Activated naive CD8-positive, alpha-beta T cell treated with anti-CD3 and anti-CD28 coated beads for 36 hours (primary cell): ENCODE measurements at regions not wholly inside any gene's neighbourhood (a gene's known extent, or its start where the extent isn't known, plus 50 kb on each side); places are given as distances from the start of the nearest gene placed in this dataset.

Source experiments
- DNase-seq: peaks from one replicate; pipeline ENCODE4 v3.0.0; 2021
- H3K27ac Mint-ChIP-seq: one replicate; pipeline ENCODE4 v1.8.0; 2022; ENCODE audit warnings: mild to moderate bottlenecking, moderate library complexity, mixed read lengths
- H3K27me3 Mint-ChIP-seq: one replicate; pipeline ENCODE4 v1.8.0; 2022; ENCODE audit warnings: mild to moderate bottlenecking, mixed read lengths
- H3K36me3 Mint-ChIP-seq: one replicate; pipeline ENCODE4 v1.8.0; 2021; ENCODE audit warnings: mild to moderate bottlenecking, mixed read lengths
- H3K4me1 Mint-ChIP-seq: one replicate; pipeline ENCODE4 v1.8.0; 2021; ENCODE audit warnings: mixed read lengths
- H3K4me3 Mint-ChIP-seq: one replicate; pipeline ENCODE4 v1.8.0; 2022; ENCODE audit warnings: mild to moderate bottlenecking, moderate library complexity, mixed read lengths
- H3K9me3 Mint-ChIP-seq: one replicate; pipeline ENCODE4 v1.8.0; 2022; ENCODE audit warnings: mixed read lengths

GRCh38 chr6:120211955-120212792 is 862.6 kb upstream of the MAN1A1 start:
- no peaks in the 10 kb centered on the region for H3K9me3 Mint-ChIP-seq
- no peak overlapping the region for H3K27ac Mint-ChIP-seq
- no peak for DNase-seq
- no peaks in the 10 kb centered on the region for H3K27me3 Mint-ChIP-seq
- H3K36me3 Mint-ChIP-seq: no peaks in the 10 kb centered on the region
- H3K4me3 Mint-ChIP-seq: no peak overlapping the region
- H3K4me1 Mint-ChIP-seq: no peaks in the 10 kb centered on the region

GRCh38 chr6:120202878-120203277 is 853.3 kb upstream of the MAN1A1 start:
- Mint-ChIP-seq H3K27ac (no peak overlapping the region), H3K36me3 (no peaks in the 10 kb centered on the region), H3K4me3 (no peak overlapping the region), H3K9me3 (no peaks in the 10 kb centered on the region), H3K4me1 (peaks cover under 1% of the 10 kb centered on the region), H3K27me3 (no peaks in the 10 kb centered on the region)
- no peak for DNase-seq

GRCh38 chr6:120200853-120201252 is 851.3 kb upstream of the MAN1A1 start:
- no peaks in the 10 kb centered on the region for H3K36me3 Mint-ChIP-seq
- no peak overlapping the region for H3K27ac Mint-ChIP-seq
- no peaks in the 10 kb centered on the region for H3K9me3 Mint-ChIP-seq
- no peaks in the 10 kb centered on the region for H3K27me3 Mint-ChIP-seq
- no peak overlapping the region for H3K4me3 Mint-ChIP-seq
- no peak for DNase-seq
- peaks cover 3% of the 10 kb centered on the region for H3K4me1 Mint-ChIP-seq

GRCh38 chr6:120198033-120198432 is 848.5 kb upstream of the MAN1A1 start:
- H3K9me3 Mint-ChIP-seq: no peaks in the 10 kb centered on the region
- no peaks in the 10 kb centered on the region for H3K27me3 Mint-ChIP-seq
- peaks cover 3% of the 10 kb centered on the region for H3K4me1 Mint-ChIP-seq
- peak; percentile 1 for DNase-seq
- H3K36me3 Mint-ChIP-seq: no peaks in the 10 kb centered on the region
- H3K4me3 Mint-ChIP-seq: no peak overlapping the region
- H3K27ac Mint-ChIP-seq: no peak overlapping the region

- Mint-ChIP-seq H3K36me3 (no peaks in the 10 kb centered on the region), H3K27me3 (no peaks in the 10 kb centered on the region), H3K9me3 (no peaks in the 10 kb centered on the region), H3K4me3 (no peak overlapping the region), H3K27ac (no peak overlapping the region), H3K4me1 (no peaks in the 10 kb centered on the region)
- DNase-seq: no peak
Measured at GRCh38 chr6:120186080-120186479, 836.5 kb upstream of the MAN1A1 start.

GRCh38 chr6:120173250-120173649 is 823.7 kb upstream of the MAN1A1 start:
- no peaks in the 10 kb centered on the region for H3K36me3 Mint-ChIP-seq
- H3K27ac Mint-ChIP-seq: no peak overlapping the region
- no peaks in the 10 kb centered on the region for H3K4me1 Mint-ChIP-seq
- no peaks in the 10 kb centered on the region for H3K9me3 Mint-ChIP-seq
- no peak overlapping the region for H3K4me3 Mint-ChIP-seq
- DNase-seq: no peak
- no peaks in the 10 kb centered on the region for H3K27me3 Mint-ChIP-seq

GRCh38 chr6:120164531-120164930 is 815.0 kb upstream of the MAN1A1 start:
- Mint-ChIP-seq H3K4me1 (no peaks in the 10 kb centered on the region), H3K36me3 (no peaks in the 10 kb centered on the region), H3K4me3 (no peak overlapping the region), H3K27ac (no peak overlapping the region), H3K9me3 (no peaks in the 10 kb centered on the region), H3K27me3 (no peaks in the 10 kb centered on the region)
- no peak for DNase-seq

- Mint-ChIP-seq H3K27me3 (no peaks in the 10 kb centered on the region), H3K27ac (no peak overlapping the region), H3K4me3 (no peak overlapping the region), H3K36me3 (no peaks in the 10 kb centered on the region), H3K4me1 (no peaks in the 10 kb centered on the region), H3K9me3 (peaks cover 6% of the 10 kb centered on the region)
- DNase-seq: no peak
Measured at GRCh38 chr6:120157873-120158272, 808.3 kb upstream of the MAN1A1 start.

- Mint-ChIP-seq H3K4me1 (peaks cover 5% of the 10 kb centered on the region), H3K4me3 (no peak overlapping the region), H3K27ac (no peak overlapping the region), H3K9me3 (peaks cover 13% of the 10 kb centered on the region), H3K27me3 (no peaks in the 10 kb centered on the region), H3K36me3 (peaks cover 2% of the 10 kb centered on the region)
- DNase-seq: no peak
Measured at GRCh38 chr6:120147071-120147871, 797.7 kb upstream of the MAN1A1 start.

GRCh38 chr6:120141601-120142000 is 792.0 kb upstream of the MAN1A1 start:
- Mint-ChIP-seq H3K4me1 (no peaks in the 10 kb centered on the region), H3K4me3 (no peak overlapping the region), H3K36me3 (no peaks in the 10 kb centered on the region), H3K9me3 (no peaks in the 10 kb centered on the region), H3K27ac (no peak overlapping the region), H3K27me3 (no peaks in the 10 kb centered on the region)
- no peak for DNase-seq

- Mint-ChIP-seq H3K36me3 (no peaks in the 10 kb centered on the region), H3K9me3 (no peaks in the 10 kb centered on the region), H3K4me1 (no peaks in the 10 kb centered on the region), H3K27me3 (no peaks in the 10 kb centered on the region), H3K27ac (no peak overlapping the region), H3K4me3 (no peak overlapping the region)
- no peak for DNase-seq
Measured at GRCh38 chr6:120137492-120137891, 787.9 kb upstream of the MAN1A1 start.

GRCh38 chr6:120129228-120129627 is 779.7 kb upstream of the MAN1A1 start:
- H3K27me3 Mint-ChIP-seq: no peaks in the 10 kb centered on the region
- no peak overlapping the region for H3K27ac Mint-ChIP-seq
- H3K4me3 Mint-ChIP-seq: no peak overlapping the region
- no peaks in the 10 kb centered on the region for H3K9me3 Mint-ChIP-seq
- H3K36me3 Mint-ChIP-seq: no peaks in the 10 kb centered on the region
- H3K4me1 Mint-ChIP-seq: no peaks in the 10 kb centered on the region
- DNase-seq: no peak

- Mint-ChIP-seq H3K36me3 (no peaks in the 10 kb centered on the region), H3K27me3 (no peaks in the 10 kb centered on the region), H3K4me3 (no peak overlapping the region), H3K4me1 (no peaks in the 10 kb centered on the region), H3K27ac (no peak overlapping the region), H3K9me3 (no peaks in the 10 kb centered on the region)
- no peak for DNase-seq
Measured at GRCh38 chr6:120122401-120122800, 772.8 kb upstream of the MAN1A1 start.

- no peaks in the 10 kb centered on the region for H3K27me3 Mint-ChIP-seq
- no peaks in the 10 kb centered on the region for H3K9me3 Mint-ChIP-seq
Measured at GRCh38 chr6:120116343-120116742, 766.8 kb upstream of the MAN1A1 start.

GRCh38 chr6:120112980-120113379 is 763.4 kb upstream of the MAN1A1 start:
- Mint-ChIP-seq H3K4me1 (no peaks in the 10 kb centered on the region), H3K9me3 (peaks cover 2% of the 10 kb centered on the region), H3K4me3 (no peak overlapping the region), H3K36me3 (no peaks in the 10 kb centered on the region), H3K27ac (no peak overlapping the region), H3K27me3 (no peaks in the 10 kb centered on the region)
- DNase-seq: no peak

More at GRCh38 chr6:120116343-120116742, 766.8 kb upstream of the MAN1A1 start:
- H3K4me1 Mint-ChIP-seq: no peaks in the 10 kb centered on the region
- H3K27ac Mint-ChIP-seq: no peak overlapping the region
- no peaks in the 10 kb centered on the region for H3K36me3 Mint-ChIP-seq
- H3K4me3 Mint-ChIP-seq: no peak overlapping the region
- DNase-seq: no peak

- Mint-ChIP-seq H3K4me1 (no peaks in the 10 kb centered on the region), H3K27me3 (no peaks in the 10 kb centered on the region), H3K27ac (no peak overlapping the region), H3K4me3 (no peak overlapping the region), H3K9me3 (peaks cover 2% of the 10 kb centered on the region), H3K36me3 (no peaks in the 10 kb centered on the region)
- DNase-seq: no peak
Measured at GRCh38 chr6:120111001-120111400, 761.4 kb upstream of the MAN1A1 start.
